Renal cortical epithelial cell (primary cell): ENCODE measurements at regions not wholly inside any gene's neighbourhood (a gene's known extent, or its start where the extent isn't known, plus 50 kb on each side); places are given as distances from the start of the nearest gene placed in this dataset.
A peak's percentile ranks its signal among the peaks of the same experiment; 100 is the strongest.

Experiments used
- DNase-seq: peaks from one replicate; pipeline ENCODE4 v3.0.0-alpha.2; 2011; ENCODE audit warnings: low read depth

- DNase-seq: peak; percentile 75
Measured at GRCh38 chr16:86771506-86772460, 193.4 kb downstream of the FOXL1 start.

GRCh38 chr16:86772671-86773353 is 194.5 kb downstream of the FOXL1 start:
- DNase-seq: peak; percentile 83

GRCh38 chr16:86773354-86773715 is 195.0 kb downstream of the FOXL1 start:
- DNase-seq: no peak

- no peak for DNase-seq
Measured at GRCh38 chr16:86774931-86775330, 196.6 kb downstream of the FOXL1 start.

GRCh38 chr16:86775511-86775921 is 197.2 kb downstream of the FOXL1 start:
- DNase-seq: no peak

GRCh38 chr16:86777381-86777946 is 199.1 kb downstream of the FOXL1 start:
- no peak for DNase-seq

GRCh38 chr16:86778108-86778745 is 199.9 kb downstream of the FOXL1 start:
- DNase-seq: no peak

- no peak for DNase-seq
Measured at GRCh38 chr16:86778978-86779377, 200.6 kb downstream of the FOXL1 start.

- DNase-seq: no peak
Measured at GRCh38 chr16:86781046-86781445, 202.7 kb downstream of the FOXL1 start.

- DNase-seq: peak; percentile 79
Measured at GRCh38 chr16:86783636-86784626, 205.6 kb downstream of the FOXL1 start.

GRCh38 chr16:86786338-86786737 is 208.0 kb downstream of the FOXL1 start:
- DNase-seq: peak; percentile 78

- no peak for DNase-seq
Measured at GRCh38 chr16:86786994-86787393, 208.6 kb downstream of the FOXL1 start.

GRCh38 chr16:86787538-86787937 is 209.2 kb downstream of the FOXL1 start:
- no peak for DNase-seq

- peak; percentile 73 for DNase-seq
Measured at GRCh38 chr16:86789621-86790051, 211.3 kb downstream of the FOXL1 start.

GRCh38 chr16:86791287-86792035 is 213.1 kb downstream of the FOXL1 start:
- DNase-seq: no peak

GRCh38 chr16:86794216-86794864 is 216.0 kb downstream of the FOXL1 start:
- no peak for DNase-seq

GRCh38 chr16:86797700-86798099 is 219.4 kb downstream of the FOXL1 start:
- DNase-seq: no peak

- DNase-seq: peak; percentile 62
Measured at GRCh38 chr16:86798247-86799041, 220.1 kb downstream of the FOXL1 start.

- no peak for DNase-seq
Measured at GRCh38 chr16:86799367-86799766, 221.0 kb downstream of the FOXL1 start.
